Left colon (tissue), 2 donors: ENCODE measurements at regions not wholly inside any gene's neighbourhood (a gene's known extent, or its start where the extent isn't known, plus 50 kb on each side); places are given as distances from the start of the nearest gene placed in this dataset.
"Not testable (repeated sequence)": the region's sequence is repeated elsewhere in the genome, so short reads cannot be mapped to it uniquely, and the experiment has no call there.

ENCODE experiments used
- ATAC-seq: fragments of 200-7000 bp; cut with Tn5 transposase; one replicate; pipeline ENCODE4 v1.9.1; 2020; ENCODE audit warnings: mild to moderate bottlenecking, moderate library complexity
- DNase-seq, 2 donors: peaks; one replicate each; pipeline ENCODE4 v3.0.0-alpha.2; 2020
- intact Hi-C, 2 donors: fragments of 100-400 bp; cut with DNase I in 1 of 2; cut with micrococcal nuclease in 1 of 2; formaldehyde crosslinking; loops; one replicate each; pipeline versions ENCODE4 v1.11.2 to v1.14.0; 2022; cut with DNase I, micrococcal nuclease
- donor health status: DM: no; HTN: no; CAD: no.
- donor health status: DM: yes; HTN: yes; CAD: no.

DNA sequence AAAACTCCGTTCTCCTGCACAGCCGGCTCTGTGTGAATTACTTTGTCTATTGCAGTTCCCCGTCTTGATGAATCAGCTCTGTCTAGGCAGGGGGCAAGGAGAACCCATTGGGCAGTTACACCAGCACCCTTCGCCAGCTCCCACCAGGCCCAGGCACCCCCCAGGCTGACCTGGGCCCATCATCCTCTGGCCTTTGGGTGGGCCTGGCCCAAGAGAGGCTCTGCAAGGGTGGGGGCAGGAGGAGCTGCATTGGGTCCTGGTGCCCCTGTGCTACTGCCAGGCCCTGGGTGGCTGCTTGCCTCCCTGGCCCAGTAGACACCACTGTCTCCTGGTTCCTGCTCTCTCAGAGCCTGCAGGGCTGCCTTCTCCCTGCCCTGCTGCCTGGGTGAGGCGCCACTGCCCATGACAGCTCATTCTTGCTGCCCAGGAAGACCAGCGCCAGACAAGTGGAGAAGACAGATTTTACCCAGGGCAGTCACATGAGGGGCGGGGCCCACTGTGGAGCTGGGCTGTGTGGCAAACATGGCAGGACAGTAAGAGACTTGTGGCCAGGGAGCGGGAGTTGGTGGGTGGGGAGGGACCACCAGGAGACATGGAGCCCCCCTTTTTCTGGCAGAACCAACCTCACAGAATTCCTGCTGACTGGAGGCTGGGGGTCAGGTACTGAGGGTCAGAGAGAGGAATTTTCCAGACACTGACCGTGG, 67.2 kb downstream of the MRPL36 start:
- ATAC-seq (no peak), DNase-seq (no peak)
- intact Hi-C loops = no loop called here

DNA sequence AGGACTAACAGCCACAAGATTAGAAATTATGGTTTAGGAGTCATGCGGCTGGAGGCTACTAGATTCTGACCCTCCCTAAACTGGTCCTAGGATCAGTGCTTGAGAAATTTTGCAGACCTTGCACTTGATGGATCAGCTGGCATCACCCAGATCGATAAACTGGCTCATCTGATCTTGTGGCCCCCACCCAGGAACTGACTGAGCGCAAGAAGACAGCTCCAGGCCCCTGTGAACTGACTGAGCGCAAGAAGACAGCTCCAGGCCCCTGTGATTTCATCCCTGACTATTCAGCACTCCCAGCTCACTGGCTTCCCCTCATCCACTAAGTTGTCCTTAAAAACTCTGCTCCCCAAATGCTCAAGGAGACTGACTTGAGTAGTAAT, 67.8 kb downstream of the MRPL36 start:
- DNase-seq, ATAC-seq, intact Hi-C loops: not testable (repeated sequence)

DNA sequence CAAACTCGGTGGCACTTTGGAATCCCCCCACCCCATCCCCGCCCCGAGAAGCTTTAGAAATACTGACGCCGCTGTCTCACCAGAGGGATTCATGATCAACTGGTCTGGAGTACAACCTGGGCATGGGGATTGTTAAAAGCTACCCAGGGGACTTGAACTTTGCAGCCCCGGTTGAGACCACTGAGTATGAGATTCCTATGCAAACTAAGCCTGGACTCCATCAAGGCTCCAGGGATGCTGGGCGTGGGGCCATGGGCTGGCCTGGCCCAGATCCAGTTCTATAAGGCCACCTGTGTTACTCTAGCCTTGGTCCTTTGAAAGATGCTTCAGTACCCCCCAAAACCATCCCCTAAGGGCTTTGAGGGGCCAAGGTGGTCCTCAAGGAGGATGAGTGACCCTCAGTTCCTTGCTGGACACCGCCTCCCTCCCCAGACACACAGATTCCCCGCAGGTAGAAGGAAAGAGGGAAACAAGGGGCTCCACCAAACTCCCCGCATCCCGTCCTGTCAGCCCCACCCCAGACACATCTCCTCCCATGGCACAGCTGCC, 68.5 kb downstream of the MRPL36 start:
- intact Hi-C loops = no loop called here
- ATAC-seq (no peak), DNase-seq (no peak)

DNA sequence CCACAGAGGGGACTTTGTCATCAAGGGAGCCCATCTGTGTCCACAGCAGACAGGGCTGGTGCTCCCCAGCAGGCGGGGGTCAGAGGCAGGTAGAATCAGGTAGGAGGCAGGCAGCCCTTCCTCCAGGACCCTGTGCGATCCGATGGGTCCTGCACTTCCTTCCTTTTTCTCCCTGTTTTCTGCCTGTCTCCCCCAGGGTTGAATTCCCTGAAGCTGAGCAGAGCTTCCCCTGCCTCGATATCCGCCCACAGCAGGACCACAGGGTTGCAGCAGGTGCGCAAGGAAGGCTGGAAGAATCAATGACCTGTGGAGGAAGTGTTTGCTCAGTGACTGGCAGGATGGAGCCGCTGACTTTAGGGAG, 69.2 kb downstream of the MRPL36 start:
- DNase-seq = no peak
- intact Hi-C loops = no loop called here
- ATAC-seq = no peak

DNA sequence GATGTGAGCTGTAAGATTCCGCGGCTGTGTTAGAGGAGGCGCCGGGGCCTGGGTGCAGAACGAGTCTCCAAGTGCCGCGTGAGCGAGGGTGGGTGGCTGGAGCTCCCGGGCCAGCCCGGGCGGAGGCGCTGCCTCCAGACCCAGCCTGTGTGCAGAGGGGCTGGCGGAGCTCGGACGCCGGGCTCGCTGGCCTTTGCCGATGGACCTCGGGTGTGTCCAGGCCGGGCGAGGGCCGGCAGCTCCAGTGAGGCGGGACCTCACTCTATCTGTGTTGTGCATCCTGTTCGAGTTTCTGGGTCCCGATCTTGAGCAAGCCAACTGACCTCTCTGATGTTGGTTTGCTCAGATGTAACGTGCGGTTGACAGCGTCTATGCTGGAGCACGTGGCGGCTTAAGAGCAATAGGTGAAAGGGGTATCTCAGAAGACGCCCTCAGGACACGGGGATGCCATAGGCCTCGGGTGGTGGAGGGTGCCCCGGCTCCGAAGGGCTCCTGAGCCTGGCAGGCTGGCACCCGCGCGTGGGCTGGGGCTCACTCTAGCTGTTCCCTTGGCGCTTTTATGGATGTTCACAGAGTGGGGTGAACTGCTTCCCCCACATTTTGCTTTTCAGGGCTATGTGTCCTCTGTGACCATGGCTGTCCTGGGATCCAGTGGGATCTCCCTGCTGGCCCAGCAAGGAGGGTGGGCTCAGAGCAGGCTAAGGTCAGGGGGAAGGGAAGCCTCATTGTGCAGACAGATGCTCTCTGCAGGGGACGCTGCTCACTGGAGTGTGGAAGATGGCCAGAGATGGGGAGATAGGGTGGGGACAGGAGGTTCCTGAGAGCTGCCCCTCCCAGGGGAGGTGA, 69.8 kb downstream of the MRPL36 start:
- intact Hi-C loops = no loop called here
- ATAC-seq = no peak
- DNase-seq = no peak

DNA sequence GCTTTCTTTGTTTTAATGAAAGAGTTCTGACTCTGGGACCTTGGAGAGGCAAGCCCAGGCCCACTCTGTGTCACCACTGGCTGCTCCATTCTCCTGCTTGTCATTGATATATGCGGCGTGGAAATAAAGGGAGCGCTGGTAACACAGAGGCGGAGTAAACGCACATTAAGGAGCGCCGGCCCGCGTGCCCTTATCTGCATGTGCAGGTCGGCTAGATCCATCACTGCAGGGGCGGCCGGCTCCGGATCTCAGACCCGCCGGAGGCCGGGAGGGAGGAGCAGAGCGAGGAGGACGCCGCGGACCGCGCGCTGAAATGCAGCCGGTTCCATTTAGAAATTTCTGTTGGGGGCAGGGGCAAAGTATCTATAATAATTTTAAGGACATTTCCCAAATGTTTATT, 70.8 kb downstream of the MRPL36 start:
- DNase-seq (no peak), ATAC-seq (no peak)
- intact Hi-C loops = no loop called here

DNA sequence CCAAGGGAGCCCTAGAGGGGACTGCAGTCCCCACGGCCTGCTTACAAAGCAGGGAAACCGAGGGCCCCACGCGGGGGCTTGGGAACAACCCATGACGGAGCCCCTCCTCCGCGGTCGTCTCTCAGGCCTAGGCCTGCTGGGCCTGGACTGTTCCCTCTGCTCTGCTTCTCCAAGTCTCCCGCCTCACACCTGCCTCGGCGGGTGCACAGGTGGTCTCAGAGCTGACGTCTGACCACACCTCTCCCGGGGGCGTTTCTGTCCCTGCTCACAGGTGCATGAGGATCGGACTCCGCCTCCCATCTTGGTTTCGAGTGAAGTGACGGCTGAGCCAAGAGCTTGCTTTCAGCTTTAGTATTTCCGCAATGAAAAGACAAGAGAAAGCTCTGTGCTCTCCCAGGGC, 72.1 kb downstream of the MRPL36 start:
- DNase-seq (no peak), ATAC-seq (no peak)
- intact Hi-C loops = no loop called here

DNA sequence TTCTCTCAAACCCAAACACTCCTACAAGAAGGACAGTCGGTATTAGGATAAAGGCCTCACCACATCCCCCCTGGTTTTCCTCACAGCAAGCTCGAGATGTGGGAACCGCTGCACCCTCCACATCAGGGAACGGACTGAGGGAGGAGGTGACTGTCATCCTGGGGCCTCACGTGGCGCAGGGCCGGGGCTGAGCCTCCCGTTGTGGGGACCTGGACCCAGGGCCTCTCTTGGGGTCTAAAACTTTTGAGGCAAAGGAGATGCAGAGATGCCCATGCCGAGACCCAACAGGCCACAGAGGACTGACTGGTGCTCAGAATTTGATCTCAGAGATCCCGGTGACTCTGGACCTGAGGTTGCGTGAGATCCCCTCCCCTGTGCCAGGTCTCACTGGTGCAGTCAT, 72.7 kb downstream of the MRPL36 start:
- DNase-seq = no peak
- intact Hi-C loops = no loop called here
- ATAC-seq = no peak

DNA sequence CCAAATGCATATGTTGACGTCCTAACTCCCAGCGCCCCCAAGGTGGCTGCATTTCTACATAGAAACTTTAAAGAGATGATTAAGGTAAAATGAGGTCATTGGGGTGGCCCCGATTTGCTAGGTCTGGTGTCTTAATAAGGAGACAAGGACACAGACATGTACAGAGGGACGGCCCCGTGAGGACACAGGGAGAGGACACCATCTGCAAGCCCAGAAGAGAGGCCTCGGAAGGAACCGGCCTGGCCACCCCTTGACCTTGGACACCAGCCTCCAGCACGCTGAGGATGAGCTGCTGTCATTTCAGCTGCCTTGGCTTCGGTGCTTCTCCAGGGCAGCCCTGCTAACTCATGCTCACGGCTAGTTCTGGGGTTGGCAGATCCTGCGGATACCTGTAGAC, 73.2 kb downstream of the MRPL36 start:
- intact Hi-C loops = no loop called here
- DNase-seq (no peak), ATAC-seq (no peak)

DNA sequence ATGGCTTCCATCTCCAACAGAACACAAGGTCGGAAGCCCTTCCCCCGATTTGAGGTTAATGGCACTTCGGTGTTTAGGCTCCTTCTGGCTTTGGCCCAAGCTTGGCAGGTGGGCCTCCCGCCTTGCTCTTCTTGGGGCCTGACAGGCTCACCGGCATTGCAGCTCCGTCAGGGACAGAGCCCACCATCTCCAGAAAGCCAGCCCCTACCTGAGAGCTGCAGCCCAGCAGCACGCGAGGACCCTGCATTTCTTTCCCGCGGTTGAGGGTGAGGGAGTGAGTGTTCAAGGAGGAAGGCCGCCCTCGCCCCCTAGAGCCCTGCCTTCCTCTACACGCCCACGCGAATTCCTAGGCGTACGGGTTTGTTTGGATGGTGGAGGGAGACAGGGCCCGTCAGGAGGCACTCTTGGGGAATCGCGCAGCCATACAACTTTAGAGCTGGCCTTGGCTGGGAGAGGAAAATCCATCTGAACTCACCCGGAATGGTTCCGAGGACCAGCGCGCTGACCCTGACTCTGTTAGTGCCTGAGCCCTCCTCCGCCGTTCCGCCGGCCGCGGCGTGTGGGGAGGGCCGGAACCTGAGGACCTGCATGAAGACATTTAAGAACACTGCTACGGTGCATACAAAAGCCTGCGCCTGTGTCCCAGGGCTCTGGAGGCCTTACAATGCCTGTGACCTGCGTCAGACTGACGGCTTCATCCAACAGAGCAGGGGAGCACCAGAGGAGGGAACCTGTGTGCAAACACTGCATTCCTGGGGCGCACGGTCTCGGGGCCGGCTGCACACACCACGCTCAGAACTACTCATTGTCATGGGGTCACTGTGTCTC, 73.8 kb downstream of the MRPL36 start:
- intact Hi-C loops = no loop called here
- DNase-seq (no peak), ATAC-seq (no peak)

DNA sequence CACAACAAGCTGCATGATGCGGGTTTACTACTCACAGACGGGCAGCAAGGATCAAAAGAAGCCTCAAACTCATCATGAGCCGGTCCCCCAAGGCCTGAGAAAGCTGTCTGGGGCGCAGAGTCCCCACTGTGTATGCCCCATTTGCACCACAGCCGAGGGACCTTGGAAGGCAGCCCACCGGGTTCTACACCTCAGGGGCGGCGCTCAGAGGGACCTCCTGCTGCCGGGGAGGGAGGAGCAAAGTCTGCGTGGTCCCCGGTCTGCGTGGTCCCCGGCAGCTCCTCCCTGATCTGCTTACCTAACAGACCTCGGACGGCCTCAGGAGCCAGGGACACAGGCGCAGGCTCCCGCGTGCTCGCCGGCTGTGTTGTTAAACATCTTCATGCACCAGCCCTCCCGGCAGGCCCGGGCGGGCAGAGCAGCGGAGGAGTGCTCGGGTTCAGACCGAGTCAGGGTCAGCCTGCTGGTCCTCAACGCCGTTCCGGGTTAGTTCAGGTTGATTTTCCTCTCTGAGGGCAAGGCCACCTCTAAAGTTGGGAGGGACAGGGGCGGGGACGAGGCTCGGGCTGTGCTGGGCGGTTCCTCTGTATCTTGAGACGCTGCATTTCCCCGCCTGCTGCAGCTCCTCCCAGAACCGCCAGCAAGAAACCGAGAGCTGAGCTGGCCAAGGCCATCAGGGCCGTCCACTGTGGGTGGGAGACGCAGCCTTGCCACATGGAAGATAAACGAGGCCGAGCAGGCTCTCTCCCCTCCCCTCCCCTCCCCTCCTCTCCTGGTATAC, 74.6 kb downstream of the MRPL36 start:
- peak in 1 of 2 donors; percentile 37 for DNase-seq
- ATAC-seq = peak; percentile 81
- intact Hi-C loops = no loop called here

DNA sequence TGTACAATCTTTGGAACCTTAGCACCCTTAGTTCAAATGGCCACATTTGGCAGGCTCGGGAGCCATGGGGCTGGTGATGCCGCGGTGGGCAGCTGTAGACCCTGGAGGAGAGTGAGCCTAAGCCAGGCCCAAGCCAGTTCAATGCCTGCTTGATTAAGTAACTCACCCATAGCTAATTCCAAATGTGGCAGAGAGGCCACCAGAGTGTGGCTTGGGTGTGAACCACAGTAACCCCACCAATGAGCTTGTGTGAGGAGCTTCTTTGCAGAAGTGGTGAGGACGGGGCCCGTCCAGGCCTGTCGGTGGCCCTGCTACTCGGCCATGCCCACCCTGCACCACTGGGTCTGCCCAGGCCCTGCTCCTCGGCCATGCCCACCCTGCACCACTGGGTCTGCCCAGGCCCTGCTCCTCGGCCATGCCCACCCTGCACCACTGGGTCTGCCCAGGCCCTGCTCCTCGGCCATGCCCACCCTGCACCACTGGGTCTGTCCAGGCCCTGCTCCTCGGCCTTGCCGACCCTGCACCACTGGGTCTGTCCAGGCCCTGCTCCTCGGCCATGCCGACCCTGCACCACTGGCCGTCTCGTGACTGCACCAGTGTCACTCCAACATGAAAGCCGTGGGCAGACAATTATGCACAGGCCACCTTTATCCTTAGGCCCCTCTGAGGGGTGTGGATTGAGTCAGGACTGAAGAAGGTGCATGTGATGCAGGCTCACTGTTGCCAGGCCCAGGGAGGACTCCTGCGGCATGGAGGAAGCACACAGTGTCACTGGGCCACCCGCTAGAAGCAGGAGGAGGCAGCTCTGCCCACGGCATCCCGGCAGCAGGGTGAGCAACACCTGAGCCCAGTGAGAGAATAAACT, 75.4 kb downstream of the MRPL36 start:
- ATAC-seq = no peak
- DNase-seq = no peak
- intact Hi-C loops = no loop called here

DNA sequence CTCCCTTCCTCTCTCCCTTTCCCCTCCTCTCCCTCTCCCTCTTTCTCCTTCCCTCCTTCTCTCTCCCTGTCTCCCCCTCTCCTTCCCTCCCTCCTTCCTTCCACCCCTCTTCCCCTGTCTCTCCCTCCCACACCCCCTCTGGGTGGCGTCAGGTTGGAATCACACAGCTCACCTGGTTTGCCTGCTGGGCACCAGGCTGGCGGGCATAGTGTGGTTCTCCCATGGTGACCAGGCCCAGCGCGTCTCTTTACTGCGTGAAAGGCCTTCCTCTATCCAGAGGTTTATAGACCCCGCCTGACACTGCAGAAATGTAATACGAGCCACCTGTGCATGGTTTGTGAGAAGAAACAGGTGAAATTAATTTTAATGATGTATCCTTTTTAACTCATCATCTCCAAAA, 76.2 kb downstream of the MRPL36 start:
- ATAC-seq (no peak), DNase-seq (no peak)
- intact Hi-C loops = no loop called here

DNA sequence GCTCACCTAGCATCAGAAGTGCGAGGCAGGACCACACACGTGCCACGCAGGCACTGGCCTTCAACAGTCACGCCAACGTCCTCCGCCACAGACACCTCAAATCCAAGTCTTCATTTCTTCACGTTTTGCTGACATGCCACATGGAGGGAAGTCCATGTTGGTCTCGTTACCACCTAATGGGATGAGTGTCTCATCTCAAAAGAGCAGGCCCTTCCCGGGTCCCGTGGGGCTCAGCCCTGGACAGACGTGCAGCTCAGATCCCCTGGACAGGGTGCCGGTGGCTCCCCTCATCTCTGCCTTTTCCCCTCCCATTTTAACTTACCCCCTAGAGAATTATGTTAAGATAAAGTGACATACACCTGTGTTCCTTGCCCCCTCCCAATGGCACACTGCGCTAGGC, 76.8 kb downstream of the MRPL36 start:
- intact Hi-C loops = no loop called here
- DNase-seq (no peak), ATAC-seq (no peak)

DNA sequence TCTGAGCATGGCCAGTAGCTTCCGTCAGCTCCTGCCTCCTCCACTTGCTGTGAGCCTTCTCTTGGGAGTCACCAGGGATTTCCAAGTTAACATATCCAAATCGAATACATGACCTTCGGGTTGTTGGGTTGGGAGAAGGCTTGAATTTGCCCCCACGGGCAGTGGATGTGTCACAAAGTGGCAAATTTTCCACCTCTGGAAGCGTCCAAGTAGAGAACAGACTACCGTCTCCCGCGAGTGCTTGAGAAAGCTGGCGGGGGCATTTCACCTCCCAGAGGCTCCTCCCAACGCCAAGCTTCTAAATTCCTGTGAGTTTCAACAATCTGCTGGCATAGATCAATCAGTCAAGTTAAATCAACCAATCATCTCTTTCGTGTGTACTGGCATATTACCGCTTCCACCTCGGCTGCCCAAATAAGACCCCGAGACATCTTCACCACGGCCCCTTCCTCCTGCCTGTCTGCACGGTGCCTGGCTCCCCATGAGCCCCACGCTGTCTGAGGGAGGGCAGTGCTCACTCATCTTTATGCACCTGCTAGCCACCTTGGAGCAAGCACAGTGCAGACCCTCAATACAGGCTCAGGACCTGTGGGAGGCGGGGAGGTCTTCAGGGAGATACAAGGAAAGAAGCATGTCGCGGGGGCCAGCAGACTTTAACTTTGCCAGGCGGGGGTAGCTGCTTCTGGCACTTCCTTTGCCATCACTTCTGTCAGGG, 79.1 kb downstream of the MRPL36 start:
- DNase-seq (no peak), ATAC-seq (no peak)
- intact Hi-C loops = no loop called here

DNA sequence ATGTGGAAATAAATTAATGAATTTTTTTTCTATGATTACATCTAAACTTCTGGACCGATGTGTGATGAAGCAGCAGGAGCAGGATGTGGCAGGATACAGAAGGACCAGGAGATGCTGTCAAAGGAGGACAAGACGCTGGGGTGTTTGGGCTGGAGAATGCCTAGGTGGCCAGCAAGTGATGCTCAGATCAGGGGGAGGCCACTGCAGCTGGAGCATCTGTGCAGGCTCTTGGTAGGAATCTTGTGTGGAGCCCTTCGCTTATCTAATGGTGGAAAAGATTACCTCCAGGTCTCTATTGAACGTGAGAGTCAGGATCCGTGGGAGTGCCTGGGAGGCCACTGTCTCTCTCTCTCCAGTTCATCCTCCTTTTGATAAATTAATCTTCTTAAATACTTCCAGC, 79.8 kb downstream of the MRPL36 start:
- intact Hi-C loops = no loop called here
- DNase-seq (no peak), ATAC-seq (no peak)

DNA sequence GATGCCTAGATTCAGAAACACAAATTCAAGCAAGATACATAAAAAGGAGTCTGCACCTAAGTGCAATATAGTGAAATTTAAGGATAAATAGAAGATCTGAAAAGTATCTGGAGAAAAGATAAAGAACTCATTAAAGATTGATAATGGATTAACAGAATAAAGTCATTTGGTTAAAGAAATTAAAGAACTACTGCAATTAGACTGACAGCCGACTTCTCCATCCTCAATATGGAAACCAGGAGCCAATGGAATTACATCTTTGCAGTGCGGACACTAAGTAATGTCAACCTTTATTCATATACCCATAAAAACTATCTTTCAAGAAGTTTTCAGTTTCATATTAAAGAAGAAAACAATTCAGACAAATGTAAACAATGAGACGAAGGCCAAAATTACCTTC, 81.0 kb downstream of the MRPL36 start:
- intact Hi-C loops = no loop called here
- no peak for ATAC-seq
- DNase-seq = no peak
